H9 (cell line): ENCODE measurements at regions not wholly inside any gene's neighbourhood (a gene's known extent, or its start where the extent isn't known, plus 50 kb on each side); places are given as distances from the start of the nearest gene placed in this dataset.

ENCODE experiments used
- DNase-seq: peaks from one replicate; pipeline ENCODE4 v3.0.0-alpha.2; 2017
- H2AFZ ChIP-seq: one replicate; pipeline ENCODE4 v1.6.1; 2013; ENCODE audit warnings: mild to moderate bottlenecking, low read length, control low read depth, moderate library complexity
- H2AK5ac ChIP-seq: 2 replicates; pipeline ENCODE4 v1.6.1; 2013; ENCODE audit warnings: low read length, control low read depth, mixed read lengths; ENCODE audit not compliant: insufficient read length
- H2BK120ac ChIP-seq: one replicate; pipeline ENCODE4 v1.6.1; 2013; ENCODE audit warnings: low read depth, mild to moderate bottlenecking, low read length, control low read depth, inconsistent platforms; ENCODE audit not compliant: poor library complexity, severe bottlenecking
- H2BK12ac ChIP-seq: 2 replicates; pipeline ENCODE4 v1.6.1; 2013; ENCODE audit warnings: low read length, control low read depth, mixed read lengths, low read depth; ENCODE audit not compliant: insufficient read length
- H2BK15ac ChIP-seq: 2 replicates; pipeline ENCODE4 v1.6.1; 2013; ENCODE audit warnings: low read depth, low read length, control low read depth
- H2BK20ac ChIP-seq: one replicate; pipeline ENCODE4 v1.6.1; 2013; ENCODE audit warnings: low read depth, mild to moderate bottlenecking, low read length, control low read depth, inconsistent platforms; ENCODE audit not compliant: poor library complexity, severe bottlenecking
- H2BK5ac ChIP-seq: 2 replicates; pipeline ENCODE4 v1.6.1; 2013; ENCODE audit warnings: low read length, control low read depth, mixed read lengths; ENCODE audit not compliant: insufficient read length
- H3K14ac ChIP-seq: 2 replicates; pipeline ENCODE4 v1.6.1; 2013; ENCODE audit warnings: low read length, control low read depth; ENCODE audit not compliant: insufficient read depth
- H3K18ac ChIP-seq: 2 replicates; pipeline ENCODE4 v1.6.1; 2013; ENCODE audit warnings: low read depth, mild to moderate bottlenecking, mixed read lengths, low read length, control low read depth; ENCODE audit not compliant: insufficient read length
- H3K23ac ChIP-seq: 2 replicates; pipeline ENCODE4 v1.6.1; 2013; ENCODE audit warnings: low read length, control low read depth, mixed read lengths, low read depth; ENCODE audit not compliant: insufficient read length
- H3K23me2 ChIP-seq: 2 replicates; pipeline ENCODE4 v1.6.1; 2013; ENCODE audit warnings: low read depth, mild to moderate bottlenecking, mixed read lengths, low read length, control low read depth; ENCODE audit not compliant: insufficient read length, poor library complexity, severe bottlenecking
- H3K27ac ChIP-seq: 2 replicates; pipeline ENCODE4 v1.5.1; 2013; ENCODE audit warnings: low read length, control low read depth, mixed read lengths, low read depth; ENCODE audit not compliant: insufficient read length
- H3K27me3 ChIP-seq: 2 replicates; pipeline ENCODE4 v1.6.1; 2013; ENCODE audit warnings: low read length, control low read depth, inconsistent platforms; ENCODE audit not compliant: insufficient read depth
- H3K4ac ChIP-seq: 2 replicates; pipeline ENCODE4 v1.6.1; 2013; ENCODE audit warnings: low read depth, mild to moderate bottlenecking, control low read depth, inconsistent platforms, low read length, moderate library complexity
- H3K4me1 ChIP-seq: 2 replicates; pipeline ENCODE4 v1.6.1; 2013; ENCODE audit warnings: low read length, control low read depth, inconsistent platforms; ENCODE audit not compliant: insufficient read depth
- H3K4me2 ChIP-seq: 2 replicates; pipeline ENCODE4 v1.6.1; 2013; ENCODE audit warnings: low read length, control low read depth, mixed read lengths; ENCODE audit not compliant: insufficient read length, insufficient read depth
- H3K56ac ChIP-seq: 2 replicates; pipeline ENCODE4 v1.6.1; 2013; ENCODE audit warnings: low read depth, mild to moderate bottlenecking, mixed read lengths, low read length, control low read depth; ENCODE audit not compliant: insufficient read length
- H3K79me1 ChIP-seq: 2 replicates; pipeline ENCODE4 v1.6.1; 2013; ENCODE audit warnings: low read depth, mild to moderate bottlenecking, moderate library complexity, low read length, control low read depth, inconsistent platforms; ENCODE audit not compliant: insufficient read depth, poor library complexity, severe bottlenecking
- H3K79me2 ChIP-seq: 2 replicates; pipeline ENCODE4 v1.6.1; 2013; ENCODE audit warnings: low read length, control low read depth, inconsistent platforms; ENCODE audit not compliant: insufficient read depth
- H3K9ac ChIP-seq: 2 replicates; pipeline ENCODE4 v1.6.1; 2013; ENCODE audit warnings: low read length, control low read depth, mixed read lengths; ENCODE audit not compliant: insufficient read length; ENCODE audit errors: extremely low read depth
- H3K9me3 ChIP-seq: one replicate; pipeline ENCODE4 v1.6.1; 2013; ENCODE audit warnings: low read depth, low read length, inconsistent platforms; ENCODE audit not compliant: control insufficient read depth
- H3T11ph ChIP-seq: one replicate; pipeline ENCODE4 v1.6.1; 2013; ENCODE audit warnings: mild to moderate bottlenecking, low read length, control low read depth, inconsistent platforms
- H4K20me1 ChIP-seq: one replicate; pipeline ENCODE4 v1.6.1; 2013; ENCODE audit not compliant: control insufficient read depth, insufficient read length, insufficient read depth
- H4K5ac ChIP-seq: 2 replicates; pipeline ENCODE4 v1.6.1; 2013; ENCODE audit warnings: low read depth, mild to moderate bottlenecking, mixed read lengths, low read length, control low read depth; ENCODE audit not compliant: insufficient read length
- H4K8ac ChIP-seq: replicated peaks from 2 replicates; pipeline ENCODE4 v1.6.1; 2013; ENCODE audit warnings: low read length, control low read depth, mixed read lengths, low read depth; ENCODE audit not compliant: insufficient read length
- H4K91ac ChIP-seq: 2 replicates; pipeline ENCODE4 v1.6.1; 2013; ENCODE audit warnings: low read depth, mild to moderate bottlenecking, moderate library complexity, mixed read lengths, low read length, control low read depth; ENCODE audit not compliant: insufficient read length
- H3K27ac Mint-ChIP-seq, 3 experiments: 2 replicates in 2 of 3; 3 replicates in 1 of 3; pipeline ENCODE4 v1.8.0; 2020 to 2021; ENCODE audit warnings: mixed read lengths in 3 of 3, mild to moderate bottlenecking in 1 of 3, moderate library complexity in 1 of 3
- H3K27me3 Mint-ChIP-seq: 2 replicates; pipeline ENCODE4 v1.8.0; 2021; ENCODE audit warnings: low read depth, mild to moderate bottlenecking, moderate library complexity, mixed read lengths
- H3K36me3 Mint-ChIP-seq, 3 experiments: 2 replicates in 2 of 3; 3 replicates in 1 of 3; pipeline ENCODE4 v1.8.0; 2020 to 2021; ENCODE audit warnings: low read depth in 3 of 3, mixed read lengths in 3 of 3; ENCODE audit not compliant: insufficient read depth in 1 of 3
- H3K4me1 Mint-ChIP-seq, 2 experiments: 2 replicates each; pipeline ENCODE4 v1.8.0; 2020; ENCODE audit warnings: mixed read lengths in 2 of 2
- H3K4me3 Mint-ChIP-seq, 2 experiments: 2 replicates in 1 of 2; 3 replicates in 1 of 2; pipeline ENCODE4 v1.8.0; 2020 to 2021; ENCODE audit warnings: mild to moderate bottlenecking in 2 of 2, mixed read lengths in 2 of 2, moderate library complexity in 1 of 2
- H3K9me3 Mint-ChIP-seq, 2 experiments: 2 replicates in 1 of 2; 3 replicates in 1 of 2; pipeline ENCODE4 v1.8.0; 2020; ENCODE audit warnings: mild to moderate bottlenecking in 2 of 2, mixed read lengths in 2 of 2, moderate library complexity in 1 of 2
- CTCF ChIP-seq: fragments of 200-600 bp; sonication (generic); conservative IDR thresholded peaks from 3 replicates; pipeline ENCODE4 v1.8.0; 2021; ENCODE audit warnings: antibody characterized with exemption, mild to moderate bottlenecking

- H3K23me2 ChIP-seq: no peaks in the 10 kb centered on the region
- Mint-ChIP-seq H3K4me3 (no peak overlapping the region), H3K4me1 (peaks cover 0 to 4% of the 10 kb centered on the region in 2 experiments; a peak in 2 of 4 replicates), H3K27me3 (no peaks in the 10 kb centered on the region; the same call in 1 of the 2 replicates), H3K36me3 (no peaks in the 10 kb centered on the region), H3K27ac (no peak overlapping the region), H3K9me3 (peaks cover 3 to 4% of the 10 kb centered on the region in 2 experiments; a peak in 3 of 5 replicates)
- H2BK5ac ChIP-seq: no peak overlapping the region
- no peaks in the 10 kb centered on the region for H3K9me3 ChIP-seq
- H3K9ac ChIP-seq: no peak overlapping the region
- H3K18ac ChIP-seq: no peak overlapping the region
- no peak overlapping the region for H3K4me2 ChIP-seq
- no peaks in the 10 kb centered on the region for H3K79me1 ChIP-seq
- no peaks in the 10 kb centered on the region for H3K27me3 ChIP-seq
- no peak overlapping the region for H2BK15ac ChIP-seq
- H3K23ac ChIP-seq: no peak overlapping the region
- no peak for TF ChIP-seq CTCF
- H4K20me1 ChIP-seq: no peaks in the 10 kb centered on the region
- H3K4me1 ChIP-seq: no peaks in the 10 kb centered on the region
- no peak overlapping the region for H3K14ac ChIP-seq
- no peak overlapping the region for H2BK20ac ChIP-seq
- no peak overlapping the region for H2BK12ac ChIP-seq
- DNase-seq: no peak
- no peak overlapping the region for H3T11ph ChIP-seq
- no peak overlapping the region for H3K27ac ChIP-seq
- no peak overlapping the region for H4K5ac ChIP-seq
- H4K8ac ChIP-seq: no peak overlapping the region
- no peak overlapping the region for H2BK120ac ChIP-seq
- no peak overlapping the region for H3K56ac ChIP-seq
- H3K79me2 ChIP-seq: no peaks in the 10 kb centered on the region
- no peak overlapping the region for H4K91ac ChIP-seq
- H3K4ac ChIP-seq: no peak overlapping the region
- no peak overlapping the region for H2AFZ ChIP-seq
- H2AK5ac ChIP-seq: no peak overlapping the region
Observed at GRCh38 chr3:124288996-124289395, 297.1 kb upstream of the ROPN1 start.
